ENCODE measurements at regions not wholly inside any gene's neighbourhood (a gene's known extent, or its start where the extent isn't known, plus 50 kb on each side); places are given as distances from the start of the nearest gene placed in this dataset.
"Not testable (repeated sequence)": the region's sequence is repeated elsewhere in the genome, so short reads cannot be mapped to it uniquely, and the experiment has no call there.

- no peak for DNase-seq
Observed at GRCh38 chr5:50898966-50899365, 232.5 kb downstream of the PARP8 start.

GRCh38 chr5:50900952-50901510, 234.6 kb downstream of the PARP8 start:
- DNase-seq: no peak

- no peak for DNase-seq
Observed at GRCh38 chr5:50903651-50904050, 237.2 kb downstream of the PARP8 start.

- no peak for DNase-seq
Observed at GRCh38 chr5:50905996-50906570, 239.6 kb downstream of the PARP8 start.

- DNase-seq: not testable (repeated sequence)
Observed at GRCh38 chr5:50920160-50920559, 253.7 kb downstream of the PARP8 start.

GRCh38 chr5:50921366-50922133, 255.1 kb downstream of the PARP8 start:
- no peak for DNase-seq

GRCh38 chr5:50922134-50922941, 255.9 kb downstream of the PARP8 start:
- not testable (repeated sequence) for DNase-seq

- no peak for DNase-seq
Observed at GRCh38 chr5:50922942-50923767, 256.7 kb downstream of the PARP8 start.

- no peak for DNase-seq
Observed at GRCh38 chr5:50923768-50924494, 257.5 kb downstream of the PARP8 start.

- DNase-seq: no peak
Observed at GRCh38 chr5:50927953-50928352, 261.5 kb downstream of the PARP8 start.

GRCh38 chr5:50929174-50929573, 262.7 kb downstream of the PARP8 start:
- no peak for DNase-seq

- DNase-seq: no peak
Observed at GRCh38 chr5:50934343-50934742, 267.9 kb downstream of the PARP8 start.

GRCh38 chr5:50945139-50945538, 278.7 kb downstream of the PARP8 start:
- no peak for DNase-seq

- no peak for DNase-seq
Observed at GRCh38 chr5:50947906-50948683, 281.7 kb downstream of the PARP8 start.

- no peak for DNase-seq
Observed at GRCh38 chr5:50953290-50953689, 286.9 kb downstream of the PARP8 start.

GRCh38 chr5:50958852-50959457, 292.5 kb downstream of the PARP8 start:
- peak; percentile 5 for DNase-seq

GRCh38 chr5:50962934-50963872, 296.8 kb downstream of the PARP8 start:
- DNase-seq: peak; percentile 47

GRCh38 chr5:50963971-50964745, 297.7 kb downstream of the PARP8 start:
- no peak for DNase-seq
